Neural cell (in vitro differentiated cells): ENCODE measurements at regions not wholly inside any gene's neighbourhood (a gene's known extent, or its start where the extent isn't known, plus 50 kb on each side); places are given as distances from the start of the nearest gene placed in this dataset.

ENCODE experiments used
- EZH2 ChIP-seq: fragments of 200-600, 300-800 bp; shearing (Covaris generic), sonication (generic); IDR thresholded peaks from 2 replicates; pipeline ENCODE4 v1.6.1; 2014; ENCODE audit warnings: antibody characterized with exemption, low read length, borderline replicate concordance, mild to moderate bottlenecking; ENCODE audit not compliant: insufficient read depth, poor library complexity, severe bottlenecking
- POLR2AphosphoS5 ChIP-seq: IDR thresholded peaks from 2 replicates; pipeline ENCODE4 v1.6.1; 2012
- SMC3 ChIP-seq: fragments of 450-650 bp; conservative IDR thresholded peaks from 2 replicates; pipeline ENCODE4 v1.6.1; 2014; ENCODE audit warnings: antibody characterized with exemption, mild to moderate bottlenecking, moderate library complexity; ENCODE audit not compliant: poor library complexity
- TAF1 ChIP-seq: IDR thresholded peaks from 2 replicates; pipeline ENCODE4 v1.6.1; 2012; ENCODE audit warnings: low read depth
- TF ChIP-seq, protein P1 (sequence below): fragments of 450-650 bp; IDR thresholded peaks from 2 replicates; pipeline ENCODE4 v1.5.1; 2014; ENCODE audit warnings: antibody characterized with exemption, mild to moderate bottlenecking, moderate library complexity; ENCODE audit not compliant: poor library complexity, severe bottlenecking

DNA sequence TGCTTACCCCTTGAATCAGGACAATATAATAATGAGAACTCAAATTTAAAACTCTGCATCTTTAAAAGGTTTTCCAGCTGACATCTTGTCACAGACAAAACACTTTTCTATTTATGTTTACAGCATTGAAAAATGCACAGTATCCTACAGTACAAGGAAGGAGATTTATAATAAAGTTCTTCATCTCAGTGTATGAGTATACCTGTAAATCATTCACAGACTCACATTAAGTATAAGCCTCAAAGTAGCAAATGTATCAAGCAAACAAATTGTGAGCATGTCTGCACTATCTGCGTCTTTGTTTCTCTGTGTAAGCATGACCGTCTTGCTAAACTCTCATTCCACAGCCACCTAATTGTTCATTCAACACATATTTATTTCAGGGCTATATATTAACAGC, 52.8 kb downstream of the PPP1R2C start:
- TF ChIP-seq, protein P1, sequence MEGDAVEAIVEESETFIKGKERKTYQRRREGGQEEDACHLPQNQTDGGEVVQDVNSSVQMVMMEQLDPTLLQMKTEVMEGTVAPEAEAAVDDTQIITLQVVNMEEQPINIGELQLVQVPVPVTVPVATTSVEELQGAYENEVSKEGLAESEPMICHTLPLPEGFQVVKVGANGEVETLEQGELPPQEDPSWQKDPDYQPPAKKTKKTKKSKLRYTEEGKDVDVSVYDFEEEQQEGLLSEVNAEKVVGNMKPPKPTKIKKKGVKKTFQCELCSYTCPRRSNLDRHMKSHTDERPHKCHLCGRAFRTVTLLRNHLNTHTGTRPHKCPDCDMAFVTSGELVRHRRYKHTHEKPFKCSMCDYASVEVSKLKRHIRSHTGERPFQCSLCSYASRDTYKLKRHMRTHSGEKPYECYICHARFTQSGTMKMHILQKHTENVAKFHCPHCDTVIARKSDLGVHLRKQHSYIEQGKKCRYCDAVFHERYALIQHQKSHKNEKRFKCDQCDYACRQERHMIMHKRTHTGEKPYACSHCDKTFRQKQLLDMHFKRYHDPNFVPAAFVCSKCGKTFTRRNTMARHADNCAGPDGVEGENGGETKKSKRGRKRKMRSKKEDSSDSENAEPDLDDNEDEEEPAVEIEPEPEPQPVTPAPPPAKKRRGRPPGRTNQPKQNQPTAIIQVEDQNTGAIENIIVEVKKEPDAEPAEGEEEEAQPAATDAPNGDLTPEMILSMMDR = no peak
- TF ChIP-seq TAF1 (no peak), SMC3 (no peak), EZH2 (no peak), POLR2AphosphoS5 (no peak)
